K562 (cell line): ENCODE measurements at regions not wholly inside any gene's neighbourhood (a gene's known extent, or its start where the extent isn't known, plus 50 kb on each side); places are given as distances from the start of the nearest gene placed in this dataset.

Source experiments
- ATAC-seq: fragments of 200-7000 bp; cut with Tn5 transposase; 3 replicates; pipeline ENCODE4 v1.9.1; 2020; ENCODE audit warnings: moderate library complexity
- BruUV-seq: library from RNA; stranded (reverse); fragments of 400-500 nt; replicated peaks from 2 replicates; lab custom pipeline; 2021; lab: Mats Ljungman, UMichigan
- CTCF ChIA-PET: fragments of 300-600 bp; formaldehyde crosslinking; extraction: SDS; loops from one replicate; lab custom pipeline; 2021; ENCODE audit warnings: low intra/inter-chr PET ratio; lab: Yijun Ruan, JAX
- POLR2A ChIA-PET: fragments of 300-600, 350-650 bp; sonication (Branson Sonifier 250); formaldehyde crosslinking; extraction: SDS; loops from one replicate; lab custom pipeline; 2021; ENCODE audit warnings: antibody characterized with exemption, inconsistent platforms; lab: Yijun Ruan, JAX
- DNase-seq, 4 experiments: peaks; one replicate each; pipeline versions ENCODE4 v3.0.0 to v3.0.0-alpha.2; 2011 to 2018; ENCODE audit warnings: low spot score in 3 of 4, mixed read lengths in 3 of 4; ENCODE audit errors: extremely low read depth in 1 of 4
- FAIRE-seq: peaks from 2 replicates; lab custom pipeline; 2011; peaks lifted over from hg19 to GRCh38; lab: Jason Lieb, UNC
- H2AFZ ChIP-seq: 2 replicates; pipeline ENCODE4 v1.6.0; 2011; ENCODE audit warnings: low read depth, low read length, control low read depth, inconsistent platforms
- H3K27ac ChIP-seq: fragments of 200-600 bp; 3 replicates; pipeline ENCODE4 v1.8.0; 2011; ENCODE audit warnings: low read depth, mild to moderate bottlenecking, control low read depth, inconsistent platforms, low read length, moderate library complexity, mixed read lengths; ENCODE audit errors: extremely low read depth
- H3K27me3 ChIP-seq, 2 experiments: fragments of 300-600 bp in 1 of 2; 2 replicates in 1 of 2; 3 replicates in 1 of 2; pipeline versions ENCODE4 v1.6.0 to v1.8.0; 2011; ENCODE audit warnings: inconsistent platforms in 2 of 2, low read length in 2 of 2, mild to moderate bottlenecking in 1 of 2, mixed read lengths in 1 of 2, moderate library complexity in 1 of 2; ENCODE audit not compliant: control insufficient read depth in 2 of 2, insufficient read depth in 2 of 2
- H3K36me3 ChIP-seq: fragments of 300-600 bp; 3 replicates; pipeline ENCODE4 v1.8.0; 2011; ENCODE audit warnings: mild to moderate bottlenecking, low read length, inconsistent platforms; ENCODE audit not compliant: control insufficient read depth, insufficient read depth
- H3K4me1 ChIP-seq, 2 experiments: fragments of 200-600 bp in 1 of 2; replicated peaks in 1 of 2; 2 replicates in 1 of 2; 3 replicates in 1 of 2; pipeline versions ENCODE4 v1.5.1 to v1.8.0; 2011; ENCODE audit warnings: inconsistent platforms in 2 of 2, low read length in 2 of 2, mild to moderate bottlenecking in 1 of 2, mixed read lengths in 1 of 2, moderate library complexity in 1 of 2; ENCODE audit not compliant: control insufficient read depth in 2 of 2, insufficient read depth in 2 of 2
- H3K4me2 ChIP-seq: 2 replicates; pipeline ENCODE4 v1.6.1; 2011; ENCODE audit warnings: low read length, control low read depth, inconsistent platforms, mixed read lengths; ENCODE audit not compliant: insufficient read depth
- H3K4me3 ChIP-seq: fragments of 200-600 bp; sonication (generic), shearing (Covaris generic); 2 replicates; pipeline ENCODE4 v1.5.1; 2016; ENCODE audit warnings: control low read depth, inconsistent platforms
- H3K79me2 ChIP-seq: fragments of 200-600 bp; 3 replicates; pipeline ENCODE4 v1.8.0; 2011; ENCODE audit warnings: low read length, inconsistent platforms; ENCODE audit not compliant: control insufficient read depth, insufficient read depth
- H3K9ac ChIP-seq, 2 experiments: 2 replicates each; pipeline versions ENCODE4 v1.6.0 to v1.6.1; 2011; ENCODE audit warnings: low read depth in 2 of 2, low read length in 2 of 2, control low read depth in 1 of 2, inconsistent platforms in 1 of 2, mild to moderate bottlenecking in 1 of 2, mixed read lengths in 1 of 2; ENCODE audit not compliant: insufficient read depth in 1 of 2
- H3K9me1 ChIP-seq: one replicate; pipeline ENCODE4 v1.6.0; 2011; ENCODE audit warnings: inconsistent platforms, mild to moderate bottlenecking, low read length, moderate library complexity; ENCODE audit not compliant: control insufficient read depth, insufficient read depth
- H3K9me3 ChIP-seq: replicated peaks from 2 replicates; pipeline ENCODE4 v1.5.1; 2011; ENCODE audit warnings: low read depth, low read length, inconsistent platforms; ENCODE audit not compliant: control insufficient read depth, insufficient read depth
- H4K20me1 ChIP-seq: replicated peaks from 2 replicates; pipeline ENCODE4 v1.6.1; 2011; ENCODE audit warnings: low read length, inconsistent platforms, mixed read lengths; ENCODE audit not compliant: control insufficient read depth, insufficient read depth
- CHD4 ChIP-seq: fragments of 200-600 bp; sonication (generic); IDR thresholded peaks from 3 replicates; pipeline ENCODE4 v1.6.1; 2012; ENCODE audit warnings: low read depth, mild to moderate bottlenecking, mixed read lengths, low read length, inconsistent platforms; ENCODE audit not compliant: insufficient read depth, insufficient replicate concordance, poor library complexity, severe bottlenecking
- DMBX1 ChIP-seq: fragments of 250-450 bp; sonication (Bioruptor Pico); IDR thresholded peaks from 2 replicates; pipeline ENCODE4 v1.8.0; 2022; ENCODE audit warnings: inconsistent platforms, mild to moderate bottlenecking, moderate library complexity, borderline replicate concordance
- HNRNPL ChIP-seq: fragments of 200-400 bp; formaldehyde crosslinking; IDR thresholded peaks from 2 replicates; pipeline ENCODE4 v1.6.1; 2017; ENCODE audit warnings: low read depth, mild to moderate bottlenecking, low read length
- KDM5B ChIP-seq: fragments of 200-600 bp; sonication (generic); IDR thresholded peaks from 2 replicates; pipeline ENCODE4 v1.6.1; 2012; ENCODE audit warnings: low read depth, mild to moderate bottlenecking, moderate library complexity, low read length, control low read depth, inconsistent platforms; ENCODE audit not compliant: insufficient replicate concordance
- LEF1 ChIP-seq: fragments of 450-650 bp; IDR thresholded peaks from 2 replicates; pipeline ENCODE4 v1.6.1; 2016; ENCODE audit warnings: mild to moderate bottlenecking
- MCM3 ChIP-seq: fragments of 450-650 bp; IDR thresholded peaks from 2 replicates; pipeline ENCODE4 v1.6.1; 2016
- ZNF445 ChIP-seq: fragments of 250-450 bp; sonication (Bioruptor Pico); IDR thresholded peaks from 2 replicates; pipeline ENCODE4 v1.4.0; 2020; ENCODE audit warnings: low read depth, mild to moderate bottlenecking, moderate library complexity
- ZSCAN32 ChIP-seq: fragments of 450-650 bp; formaldehyde crosslinking; IDR thresholded peaks from 2 replicates; pipeline ENCODE4 v1.4.0; 2020; ENCODE audit warnings: mild to moderate bottlenecking, moderate library complexity
- in situ Hi-C: fragments of 300-500 bp; cut with MboI; formaldehyde crosslinking; loops from 4 replicates; pipeline ENCODE4 v1.15.0; 2018; ENCODE audit warnings: inconsistent platforms, mixed read lengths
- intact Hi-C: fragments of 100-400 bp; cut with micrococcal nuclease; formaldehyde crosslinking; loops from 2 replicates; pipeline ENCODE4 v1.14.2; 2022
- TF ChIP-seq, protein P1 (sequence below), 2 experiments: IDR thresholded peaks in 1 of 2; conservative IDR thresholded peaks in 1 of 2; 2 replicates each; pipeline ENCODE4 v1.6.1; 2016; ENCODE audit warnings: low read depth in 2 of 2, mild to moderate bottlenecking in 1 of 2, missing compliant biosample characterization in 1 of 2, missing genetic modification characterization in 1 of 2, moderate library complexity in 1 of 2
- TF ChIP-seq, protein P2 (sequence below), 2 experiments: fragments of 450-650 bp in 1 of 2; IDR thresholded peaks; 2 replicates each; pipeline ENCODE4 v1.6.1; 2011 to 2017; ENCODE audit warnings: low read depth in 2 of 2, antibody characterized with exemption in 1 of 2, borderline replicate concordance in 1 of 2, low read length in 1 of 2, mild to moderate bottlenecking in 1 of 2, mixed read lengths in 1 of 2; ENCODE audit not compliant: control insufficient read depth in 1 of 2

DNA sequence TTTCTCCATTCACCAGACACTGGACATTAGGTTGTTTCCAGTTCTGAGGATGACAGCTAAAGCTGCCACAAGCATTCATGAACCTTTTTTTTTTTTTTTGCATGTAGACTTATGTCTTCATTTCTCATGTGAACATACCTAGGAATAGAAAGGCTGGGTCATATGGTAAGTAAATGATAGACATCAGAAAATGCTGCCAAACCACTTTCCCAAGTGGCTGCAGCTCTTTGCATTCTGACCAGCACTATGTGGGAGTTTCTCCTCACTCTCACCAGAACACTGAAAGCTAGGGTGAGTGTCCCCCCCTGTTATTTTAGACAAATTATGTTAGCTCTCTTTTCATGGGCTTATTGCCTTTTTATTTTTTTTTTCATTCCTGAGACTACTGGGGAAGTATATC is 197.5 kb downstream of the OTOR start:
- Histone ChIP-seq H3K4me3 (no peak overlapping the region), H3K79me2 (no peaks in the 10 kb centered on the region), H3K4me2 (no peak overlapping the region), H3K27ac (no peak overlapping the region), H4K20me1 (no peaks in the 10 kb centered on the region), H3K36me3 (no peaks in the 10 kb centered on the region), H3K9me3 (no peaks in the 10 kb centered on the region; the same call in 1 of the 2 replicates), H3K9me1 (no peaks in the 10 kb centered on the region), H3K9ac (no peak overlapping the region), H3K27me3 (no peaks in the 10 kb centered on the region), H3K4me1 (no peaks in the 10 kb centered on the region), H2AFZ (no peak overlapping the region)
- TF ChIP-seq ZNF445 (CRISPR knock-in tag): no peak
- TF ChIP-seq, protein P1, sequence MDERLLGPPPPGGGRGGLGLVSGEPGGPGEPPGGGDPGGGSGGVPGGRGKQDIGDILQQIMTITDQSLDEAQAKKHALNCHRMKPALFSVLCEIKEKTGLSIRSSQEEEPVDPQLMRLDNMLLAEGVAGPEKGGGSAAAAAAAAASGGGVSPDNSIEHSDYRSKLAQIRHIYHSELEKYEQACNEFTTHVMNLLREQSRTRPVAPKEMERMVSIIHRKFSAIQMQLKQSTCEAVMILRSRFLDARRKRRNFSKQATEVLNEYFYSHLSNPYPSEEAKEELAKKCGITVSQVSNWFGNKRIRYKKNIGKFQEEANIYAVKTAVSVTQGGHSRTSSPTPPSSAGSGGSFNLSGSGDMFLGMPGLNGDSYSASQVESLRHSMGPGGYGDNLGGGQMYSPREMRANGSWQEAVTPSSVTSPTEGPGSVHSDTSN (CRISPR knock-in tag; IDR thresholded peaks at IDR 0.05; ENCODE audit: low read depth): no peak
- TF ChIP-seq, protein P1 (tag; conservative IDR thresholded peaks at IDR 0.05; ENCODE audit: low read depth): no peak
- TF ChIP-seq KDM5B: no peak
- TF ChIP-seq CHD4: no peak
- TF ChIP-seq HNRNPL: no peak
- TF ChIP-seq ZSCAN32 (CRISPR knock-in tag): no peak
- TF ChIP-seq DMBX1 (CRISPR knock-in tag): no peak
- TF ChIP-seq, protein P2, sequence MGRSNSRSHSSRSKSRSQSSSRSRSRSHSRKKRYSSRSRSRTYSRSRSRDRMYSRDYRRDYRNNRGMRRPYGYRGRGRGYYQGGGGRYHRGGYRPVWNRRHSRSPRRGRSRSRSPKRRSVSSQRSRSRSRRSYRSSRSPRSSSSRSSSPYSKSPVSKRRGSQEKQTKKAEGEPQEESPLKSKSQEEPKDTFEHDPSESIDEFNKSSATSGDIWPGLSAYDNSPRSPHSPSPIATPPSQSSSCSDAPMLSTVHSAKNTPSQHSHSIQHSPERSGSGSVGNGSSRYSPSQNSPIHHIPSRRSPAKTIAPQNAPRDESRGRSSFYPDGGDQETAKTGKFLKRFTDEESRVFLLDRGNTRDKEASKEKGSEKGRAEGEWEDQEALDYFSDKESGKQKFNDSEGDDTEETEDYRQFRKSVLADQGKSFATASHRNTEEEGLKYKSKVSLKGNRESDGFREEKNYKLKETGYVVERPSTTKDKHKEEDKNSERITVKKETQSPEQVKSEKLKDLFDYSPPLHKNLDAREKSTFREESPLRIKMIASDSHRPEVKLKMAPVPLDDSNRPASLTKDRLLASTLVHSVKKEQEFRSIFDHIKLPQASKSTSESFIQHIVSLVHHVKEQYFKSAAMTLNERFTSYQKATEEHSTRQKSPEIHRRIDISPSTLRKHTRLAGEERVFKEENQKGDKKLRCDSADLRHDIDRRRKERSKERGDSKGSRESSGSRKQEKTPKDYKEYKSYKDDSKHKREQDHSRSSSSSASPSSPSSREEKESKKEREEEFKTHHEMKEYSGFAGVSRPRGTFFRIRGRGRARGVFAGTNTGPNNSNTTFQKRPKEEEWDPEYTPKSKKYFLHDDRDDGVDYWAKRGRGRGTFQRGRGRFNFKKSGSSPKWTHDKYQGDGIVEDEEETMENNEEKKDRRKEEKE (IDR thresholded peaks at IDR 0.05; ENCODE audit: borderline replicate concordance in 1 of 2, control insufficient read depth in 1 of 2, low read depth in 2 of 2, low read length in 1 of 2): no peak
- TF ChIP-seq LEF1: no peak
- no peak for TF ChIP-seq MCM3
- DNase-seq (no peak), FAIRE-seq (no peak), ATAC-seq (no peak)
- POLR2A ChIA-PET: no interaction called here
- intact Hi-C loops (no loop called here), in situ Hi-C loops (no loop called here)
- CTCF ChIA-PET: no interaction called here
- BruUV-seq: no TSS peak
